DMS53 (cell line): ENCODE measurements at regions not wholly inside any gene's neighbourhood (a gene's known extent, or its start where the extent isn't known, plus 50 kb on each side); places are given as distances from the start of the nearest gene placed in this dataset.
A peak's percentile ranks its signal among the peaks of the same experiment; 100 is the strongest.

Source experiments
- DNase-seq: peaks from one replicate; lab custom pipeline; 2025; lab: John Stamatoyannopoulos, UW

- DNase-seq = no peak
These were observed 923.0 kb upstream of the SEMA6A start for GRCh38 chr5:117497601-117498000.

GRCh38 chr5:117496801-117497200, 922.2 kb upstream of the SEMA6A start:
- no peak for DNase-seq

- DNase-seq = no peak
These were observed 919.6 kb upstream of the SEMA6A start for GRCh38 chr5:117494188-117494587.

DNA sequence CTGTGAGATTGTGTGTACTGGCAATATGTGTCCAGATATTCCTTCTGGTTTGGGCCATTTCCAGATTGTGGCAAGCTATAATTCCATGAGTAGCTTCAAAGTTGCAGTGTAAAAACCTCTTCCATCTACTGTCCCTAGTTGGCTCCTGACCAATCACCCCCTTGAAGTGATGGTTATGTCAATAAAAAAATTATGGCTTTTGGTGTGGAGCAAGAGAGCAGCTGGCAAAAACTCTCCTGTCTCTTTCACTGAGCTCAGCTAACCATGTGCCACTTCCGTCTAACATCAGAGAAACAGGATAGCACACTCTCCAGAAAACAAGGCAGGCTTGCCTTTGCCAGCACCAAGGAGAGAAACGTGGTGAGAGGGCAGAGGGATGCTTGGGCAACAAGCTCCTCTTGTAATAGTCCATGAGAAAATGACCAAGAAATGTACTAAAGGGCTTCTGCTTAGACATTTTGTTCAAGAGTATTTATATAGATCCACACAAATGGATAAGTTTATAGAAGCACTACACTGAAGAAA, 914.4 kb upstream of the SEMA6A start:
- peak; percentile 80 for DNase-seq

GRCh38 chr5:117487556-117487955, 912.9 kb upstream of the SEMA6A start:
- DNase-seq = no peak

DNA sequence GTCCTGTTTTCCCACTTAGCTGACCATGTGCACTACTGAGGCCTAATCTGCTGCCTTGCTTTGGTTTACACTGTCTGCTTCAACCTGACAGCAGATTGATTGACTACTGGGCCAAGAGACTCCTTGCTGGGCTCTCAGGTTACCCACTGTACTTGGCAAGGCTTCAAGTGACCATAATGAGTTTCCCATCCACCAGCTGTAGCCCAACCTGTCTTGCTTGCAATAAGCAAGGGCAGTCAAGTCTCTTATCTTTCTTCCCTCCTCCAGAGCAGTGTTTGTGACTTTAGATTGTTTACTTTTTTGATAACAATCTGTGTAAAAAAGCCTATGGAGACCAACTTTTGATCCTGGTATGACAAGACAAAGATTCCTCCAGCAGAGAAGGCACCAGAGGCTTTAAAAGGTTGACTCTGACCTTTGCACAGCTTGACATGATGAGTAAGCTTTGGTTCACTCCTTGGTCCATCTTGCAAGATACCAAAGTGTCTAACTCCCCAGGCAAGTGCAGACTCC, 912.3 kb upstream of the SEMA6A start:
- peak; percentile 46 for DNase-seq

- no peak for DNase-seq
These were observed 911.6 kb upstream of the SEMA6A start for GRCh38 chr5:117486261-117486660.

DNA sequence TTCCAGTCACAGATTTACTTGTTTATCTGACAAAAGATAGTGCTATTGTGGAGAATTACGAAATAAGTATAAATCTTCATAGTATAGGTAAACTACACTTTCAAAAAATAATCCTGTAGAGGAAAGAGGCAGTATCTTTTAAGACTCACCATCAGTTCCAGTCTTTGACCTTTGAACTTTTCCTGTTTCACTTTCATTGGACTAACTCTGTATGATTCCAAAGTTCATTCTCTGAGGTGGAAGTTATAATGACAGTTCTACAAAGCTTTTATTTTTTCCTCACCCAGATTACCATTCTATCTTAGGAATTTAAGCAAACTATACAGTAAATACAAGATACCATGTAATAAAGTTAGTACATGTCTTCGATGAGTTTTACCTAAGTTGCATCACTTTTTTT, 901.3 kb upstream of the SEMA6A start:
- peak; percentile 16 for DNase-seq

- DNase-seq = no peak
These were observed 898.5 kb upstream of the SEMA6A start for GRCh38 chr5:117473165-117473564.

- no peak for DNase-seq
These were observed 889.4 kb upstream of the SEMA6A start for GRCh38 chr5:117463881-117464570.

DNA sequence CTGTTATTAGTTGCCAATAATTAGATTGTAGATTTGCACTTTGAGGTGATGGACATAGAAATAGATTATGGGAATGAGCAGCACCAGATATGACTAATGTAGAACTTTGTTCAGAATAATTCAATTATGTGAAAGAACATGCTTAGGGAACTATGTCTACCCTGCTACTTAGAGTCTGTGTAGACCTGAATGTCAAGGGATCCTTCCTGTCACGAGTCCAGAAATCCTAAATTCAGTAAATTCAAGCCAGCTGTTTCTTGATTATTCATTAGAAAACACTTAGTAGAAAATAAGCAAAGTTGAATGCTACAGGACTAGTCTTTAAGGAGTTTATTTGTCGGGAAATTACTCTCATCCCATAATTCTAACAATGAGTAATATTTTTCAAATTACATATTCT, 887.3 kb upstream of the SEMA6A start:
- DNase-seq = no peak

DNA sequence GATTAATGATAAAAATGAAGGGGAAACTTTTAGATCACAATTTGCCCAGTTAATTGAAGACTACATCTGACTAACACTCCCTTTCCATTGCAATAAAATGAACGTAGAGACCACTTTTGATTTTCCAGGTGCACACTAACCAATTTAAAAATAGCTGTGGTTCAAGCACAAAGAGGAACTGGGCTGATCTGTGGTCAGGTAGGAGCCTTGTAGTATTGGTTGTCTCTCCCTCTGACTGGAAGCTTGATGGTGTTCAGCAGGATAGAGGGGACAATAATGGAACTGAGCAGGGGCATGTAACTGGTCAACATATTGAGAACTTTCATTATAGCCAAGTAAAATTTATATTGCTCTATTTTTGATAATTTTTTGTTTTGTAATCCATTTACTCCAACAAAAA, 886.8 kb upstream of the SEMA6A start:
- DNase-seq = no peak

DNA sequence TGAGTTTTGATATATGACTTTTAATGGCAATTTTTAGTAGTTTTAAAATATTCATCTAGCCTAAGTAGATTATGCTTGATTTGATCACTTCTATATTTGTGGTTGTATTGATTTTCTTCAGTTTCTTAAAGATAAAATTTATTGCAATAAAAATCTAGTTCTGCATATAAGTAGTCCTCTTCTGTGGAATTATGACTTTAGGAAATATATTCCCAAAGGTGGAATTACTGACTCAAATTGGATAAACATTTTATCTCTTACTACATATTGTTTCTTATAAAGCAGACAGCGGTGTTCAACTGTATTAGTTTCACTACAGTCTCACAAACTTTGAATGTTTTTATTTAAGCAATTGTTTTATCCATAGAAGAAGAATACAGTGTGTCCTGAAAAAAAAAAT, 883.0 kb upstream of the SEMA6A start:
- no peak for DNase-seq

GRCh38 chr5:117456866-117457470, 882.3 kb upstream of the SEMA6A start:
- DNase-seq = no peak

DNA sequence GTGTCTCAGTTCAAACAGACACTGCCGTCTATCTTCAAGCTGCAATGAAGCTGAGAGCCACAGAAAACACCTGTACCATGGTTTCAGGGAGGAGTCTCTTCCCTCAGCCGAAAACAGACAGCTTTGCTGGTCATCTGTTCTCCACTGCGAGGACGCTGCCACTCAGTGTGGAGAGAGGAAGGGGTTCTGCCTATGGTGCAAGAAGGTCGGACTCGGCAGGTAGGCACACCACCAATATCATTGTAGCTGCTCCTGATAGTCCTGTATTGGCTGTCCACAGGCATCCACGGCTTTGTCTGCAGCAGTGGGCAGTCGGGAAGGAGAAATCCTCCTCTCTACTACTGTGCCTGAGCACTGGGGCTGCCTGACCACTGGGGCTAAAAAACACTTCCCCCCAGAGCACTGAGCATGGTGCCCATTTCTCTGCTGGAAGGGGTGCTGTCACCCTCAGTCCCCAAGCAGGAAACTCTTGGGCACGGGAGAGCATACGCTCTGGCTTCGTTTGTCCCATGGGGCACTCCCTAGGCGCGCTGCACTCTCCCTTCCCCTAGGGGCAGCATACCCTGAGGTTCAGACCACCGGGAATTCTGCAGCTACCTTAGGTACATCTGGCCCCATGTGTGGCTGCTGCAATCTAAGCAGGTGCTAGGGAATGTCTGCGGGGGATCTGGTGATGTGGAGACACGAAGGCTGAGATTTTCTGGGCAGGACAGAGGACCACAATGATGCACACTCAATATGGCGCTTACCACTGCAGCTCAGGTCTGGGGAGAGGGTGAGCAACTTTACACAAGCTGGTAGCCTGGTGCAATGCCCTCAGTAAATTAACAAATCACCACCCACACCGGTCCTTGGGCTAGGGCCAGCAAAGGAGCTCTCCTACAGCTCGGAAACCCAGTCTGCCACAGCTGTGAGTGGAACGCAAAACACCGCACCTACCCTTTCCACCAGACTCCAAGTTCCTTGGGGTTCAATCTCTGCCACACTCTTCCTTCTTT, 880.9 kb upstream of the SEMA6A start:
- DNase-seq = peak; percentile 91

DNA sequence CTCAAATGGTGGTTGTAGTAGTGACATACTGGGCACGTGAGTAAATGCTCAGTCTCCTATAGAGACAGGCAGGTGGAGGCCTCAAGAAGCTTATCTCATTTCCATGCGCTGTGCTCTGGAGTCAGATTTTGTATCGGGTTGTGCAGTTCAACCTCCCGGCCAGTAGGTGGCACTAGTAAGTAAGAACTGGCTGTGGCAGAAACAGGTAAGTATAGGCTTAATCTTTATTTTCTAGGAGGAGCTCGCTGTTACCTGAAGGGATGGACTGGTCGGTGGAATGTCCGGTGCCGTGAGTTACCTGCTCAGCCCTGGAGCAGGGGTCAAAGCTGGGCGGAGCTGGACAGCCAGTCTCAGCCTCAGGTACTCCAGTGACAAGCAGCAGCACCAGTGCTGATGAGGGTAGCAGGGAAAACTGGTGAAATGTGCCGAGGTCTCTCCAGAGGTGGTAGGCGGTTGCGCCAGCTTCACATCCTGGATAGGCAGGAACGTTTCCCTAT, 880.1 kb upstream of the SEMA6A start:
- peak; percentile 93 for DNase-seq

DNA sequence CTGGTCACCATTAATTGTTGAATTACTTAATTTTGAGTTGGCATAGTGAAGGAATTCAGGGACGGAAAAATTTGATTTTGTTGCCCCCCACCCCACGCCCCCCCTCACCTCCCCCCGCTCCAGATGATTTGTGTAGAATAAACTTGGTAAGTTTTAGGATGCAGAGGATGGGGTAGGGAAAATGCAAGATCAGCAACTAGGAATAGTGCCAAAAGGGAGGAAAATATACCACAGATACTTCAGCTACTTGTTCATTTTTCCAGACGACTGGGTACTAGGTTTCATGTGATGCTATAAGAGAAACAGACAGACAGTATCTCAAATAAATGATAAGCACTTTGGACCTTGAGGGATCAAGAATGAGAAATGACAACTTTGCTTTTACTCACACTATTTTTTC, 862.2 kb upstream of the SEMA6A start:
- no peak for DNase-seq

DNA sequence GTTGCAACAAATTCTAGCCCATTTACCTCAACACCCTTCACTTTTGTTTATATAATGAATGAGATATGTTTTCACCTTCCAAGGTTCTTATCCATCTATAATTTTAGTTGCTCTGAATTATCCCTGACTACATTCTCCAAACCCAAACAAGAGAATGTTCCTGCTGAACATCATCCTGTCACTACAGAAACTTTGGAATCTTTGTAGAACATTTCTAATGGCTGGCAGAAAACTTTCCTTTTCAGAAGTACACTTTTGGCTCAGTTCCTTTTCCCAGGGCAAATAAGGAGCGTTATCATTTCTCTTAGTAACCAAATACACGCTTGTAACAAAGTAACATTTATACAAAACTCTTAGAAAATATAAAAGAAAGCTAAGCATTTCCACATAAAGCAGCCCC, 860.6 kb upstream of the SEMA6A start:
- DNase-seq = no peak

DNA sequence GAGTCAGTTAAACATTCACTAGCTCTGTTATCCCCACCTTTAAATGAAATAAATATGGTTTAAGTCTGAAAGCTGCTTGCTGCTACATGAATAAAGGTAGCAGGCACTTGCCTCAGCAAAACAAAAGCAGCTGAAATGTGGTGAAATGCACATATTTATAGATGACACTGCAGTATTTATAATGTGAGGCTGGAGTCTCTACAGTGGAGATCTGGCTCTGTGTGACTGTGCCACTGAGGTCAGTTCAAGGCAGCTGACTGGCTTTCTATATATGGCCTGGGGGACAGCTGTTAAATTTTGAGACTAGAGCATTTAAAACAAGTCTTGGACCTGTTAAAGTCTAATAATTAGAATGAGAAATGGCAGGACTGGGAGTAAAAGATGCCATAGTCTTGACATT, 859.6 kb upstream of the SEMA6A start:
- no peak for DNase-seq

DNA sequence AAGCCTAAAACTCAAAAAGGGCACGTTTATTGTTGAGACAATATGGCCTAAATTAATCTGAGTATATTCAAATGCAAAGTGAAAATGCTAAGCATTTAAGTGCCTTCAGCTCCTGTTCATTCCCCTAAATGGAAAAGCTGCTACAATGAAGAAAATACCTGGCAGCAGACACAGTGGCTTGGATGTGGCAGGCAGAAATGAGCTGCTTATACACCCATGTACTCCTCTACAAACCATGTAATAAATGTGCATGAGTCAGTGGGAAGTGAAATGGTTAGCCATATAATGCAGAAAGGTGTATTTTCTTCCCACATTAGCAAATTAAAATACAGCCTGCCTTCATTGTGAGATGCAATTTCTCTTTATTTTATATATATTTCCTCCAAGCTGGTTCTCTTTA, 859.2 kb upstream of the SEMA6A start:
- DNase-seq = no peak

DNA sequence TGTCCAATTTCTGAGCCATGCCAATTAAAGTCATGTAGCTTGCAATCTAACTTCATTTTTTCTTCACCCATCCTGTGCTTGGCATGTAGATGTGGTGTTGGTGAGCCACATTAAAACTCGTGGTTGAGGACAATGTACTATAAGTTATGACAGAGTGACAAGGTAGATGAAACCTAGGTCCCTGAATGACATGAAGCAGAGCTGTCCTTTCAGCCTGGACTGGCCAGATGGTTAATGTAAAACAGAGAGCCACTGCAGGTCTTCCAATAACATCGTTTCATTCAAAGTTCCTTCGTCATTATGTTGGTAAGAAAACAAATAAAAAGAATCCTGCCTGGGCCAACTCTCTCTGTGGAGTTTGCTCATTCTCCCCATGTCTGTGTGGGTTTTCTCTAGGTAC, 856.5 kb upstream of the SEMA6A start:
- DNase-seq = no peak

DNA sequence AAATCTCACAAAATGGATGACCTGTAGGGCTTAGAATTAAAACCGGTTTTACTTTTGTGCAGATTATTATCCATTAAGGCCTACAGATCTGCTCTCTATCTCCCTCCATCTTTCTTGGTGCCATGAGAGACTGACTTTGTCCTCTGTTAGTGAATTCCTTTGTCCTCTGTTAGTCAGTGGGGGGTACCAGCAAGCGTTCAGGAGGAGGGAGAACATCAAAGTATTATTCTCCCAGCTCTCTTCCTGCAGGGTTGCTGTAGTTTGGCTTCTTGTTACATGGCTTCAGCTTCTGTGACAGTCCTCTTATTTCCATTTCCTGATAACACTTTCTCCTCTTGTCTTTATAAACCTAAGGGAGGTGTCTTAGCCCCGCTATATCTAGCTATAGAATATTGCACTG, 850.5 kb upstream of the SEMA6A start:
- no peak for DNase-seq
